ENCODE measurements at regions not wholly inside any gene's neighbourhood (a gene's known extent, or its start where the extent isn't known, plus 50 kb on each side); places are given as distances from the start of the nearest gene placed in this dataset.

GRCh38 chr1:163406772-163407171 is 85.0 kb downstream of the NUF2 start:
- H3K27ac Mint-ChIP-seq = no peak overlapping the region
- peaks cover 23 to 36% of the 10 kb centered on the region in 2 experiments for H3K4me1 Mint-ChIP-seq
- Histone ChIP-seq H2BK12ac (ENCODE audit: insufficient read length, low read depth, low read length) (no peak overlapping the region), H4K5ac (ENCODE audit: insufficient read length, low read depth, low read length) (no peak overlapping the region), H4K8ac (replicated peaks; ENCODE audit: insufficient read length, low read depth, low read length) (no peak overlapping the region), H2AK5ac (ENCODE audit: insufficient read length, low read length) (no peak overlapping the region), H3K14ac (ENCODE audit: insufficient read depth, low read length) (no peak overlapping the region), H3K23ac (ENCODE audit: insufficient read length, low read depth, low read length) (no peak overlapping the region), H3K9me3 (ENCODE audit: control insufficient read depth, low read depth, low read length) (no peaks in the 10 kb centered on the region), H3K27ac (ENCODE audit: insufficient read length, low read depth, low read length) (no peak overlapping the region), H3K9ac (ENCODE audit: extremely low read depth, insufficient read length, low read length) (no peak overlapping the region), H4K20me1 (ENCODE audit: control insufficient read depth, insufficient read depth, insufficient read length) (no peaks in the 10 kb centered on the region), H2BK15ac (ENCODE audit: low read depth, low read length) (no peak overlapping the region), H3K4me1 (ENCODE audit: insufficient read depth, low read length) (peaks cover 2% of the 10 kb centered on the region; the same call in 1 of the 2 replicates), H3K27me3 (ENCODE audit: insufficient read depth, low read length) (no peaks in the 10 kb centered on the region; the same call in 1 of the 2 replicates), H3K4ac (ENCODE audit: low read depth, low read length) (no peak overlapping the region), H2BK5ac (ENCODE audit: insufficient read length, low read length) (no peak overlapping the region), H3K79me2 (ENCODE audit: insufficient read depth, low read length) (no peaks in the 10 kb centered on the region), H3T11ph (ENCODE audit: low read length) (no peak overlapping the region), H3K56ac (ENCODE audit: insufficient read length, low read depth, low read length) (no peak overlapping the region), H3K79me1 (ENCODE audit: insufficient read depth, low read depth, low read length, poor library complexity, severe bottlenecking) (no peaks in the 10 kb centered on the region), H3K23me2 (ENCODE audit: insufficient read length, low read depth, low read length, poor library complexity, severe bottlenecking) (no peaks in the 10 kb centered on the region), H3K18ac (ENCODE audit: insufficient read length, low read depth, low read length) (no peak overlapping the region), H2BK120ac (ENCODE audit: low read depth, low read length, poor library complexity, severe bottlenecking) (no peak overlapping the region), H4K91ac (ENCODE audit: insufficient read length, low read depth, low read length) (no peak overlapping the region), H2AFZ (ENCODE audit: low read length) (no peak overlapping the region), H3K4me2 (ENCODE audit: insufficient read depth, insufficient read length, low read length) (no peak overlapping the region), H2BK20ac (ENCODE audit: low read depth, low read length, poor library complexity, severe bottlenecking) (no peak overlapping the region)
- no peak overlapping the region for H3K4me3 Mint-ChIP-seq
- no peak for DNase-seq
- WGBS (ENCODE audit: extremely low coverage, insufficient read length, low lambda C conversion rate) = no CpG with 5 or more reads among the region's 7 CpGs
- TF ChIP-seq CTCF (conservative IDR thresholded peaks at IDR 0.05) = no peak
- peaks cover 0 to 2% of the 10 kb centered on the region in 2 experiments; a peak in 2 of 5 replicates for H3K9me3 Mint-ChIP-seq
- H3K27me3 Mint-ChIP-seq (ENCODE audit: low read depth) = peaks cover 22% of the 10 kb centered on the region
- H3K36me3 Mint-ChIP-seq (ENCODE audit: insufficient read depth in 1 of 3, low read depth in 3 of 3) = no peaks in the 10 kb centered on the region
